Left forelimb (tissue), 1 donor: ENCODE measurements at regions not wholly inside any gene's neighbourhood (a gene's known extent, or its start where the extent isn't known, plus 50 kb on each side); places are given as distances from the start of the nearest gene placed in this dataset.

Source experiments
- DNase-seq: peaks from one replicate; pipeline ENCODE4 v3.0.0-alpha.2; 2018; ENCODE audit warnings: low spot score

DNA sequence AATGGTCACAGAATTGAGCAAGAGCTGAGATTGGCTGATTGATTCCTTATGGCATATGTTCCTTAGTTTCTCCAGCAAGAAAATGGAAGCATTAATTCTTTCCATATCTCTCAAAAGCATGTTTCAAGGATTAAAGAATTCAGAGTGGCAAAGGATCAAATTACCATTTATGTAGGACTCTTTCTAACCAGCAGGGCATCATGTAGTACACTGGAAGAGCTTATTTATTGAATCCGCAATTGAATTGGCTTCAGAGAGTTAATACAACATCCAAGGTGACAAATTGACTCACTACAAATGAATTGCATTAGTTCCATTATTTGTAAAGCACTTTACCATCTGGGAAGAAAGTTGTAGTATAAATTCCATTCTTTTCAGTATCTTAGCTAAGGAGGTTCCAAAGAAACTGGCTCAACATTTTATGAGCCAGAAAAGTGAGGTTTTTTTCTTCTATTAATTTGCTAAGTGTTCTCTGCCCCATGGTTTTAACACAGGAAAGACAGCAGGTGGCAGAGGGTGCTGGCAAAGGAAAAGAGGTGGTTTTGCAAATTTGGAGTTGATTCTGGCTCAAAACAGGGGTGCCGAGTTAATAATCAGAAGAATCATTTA is 409.9 kb downstream of the MTX2 start:
- no peak for DNase-seq

DNA sequence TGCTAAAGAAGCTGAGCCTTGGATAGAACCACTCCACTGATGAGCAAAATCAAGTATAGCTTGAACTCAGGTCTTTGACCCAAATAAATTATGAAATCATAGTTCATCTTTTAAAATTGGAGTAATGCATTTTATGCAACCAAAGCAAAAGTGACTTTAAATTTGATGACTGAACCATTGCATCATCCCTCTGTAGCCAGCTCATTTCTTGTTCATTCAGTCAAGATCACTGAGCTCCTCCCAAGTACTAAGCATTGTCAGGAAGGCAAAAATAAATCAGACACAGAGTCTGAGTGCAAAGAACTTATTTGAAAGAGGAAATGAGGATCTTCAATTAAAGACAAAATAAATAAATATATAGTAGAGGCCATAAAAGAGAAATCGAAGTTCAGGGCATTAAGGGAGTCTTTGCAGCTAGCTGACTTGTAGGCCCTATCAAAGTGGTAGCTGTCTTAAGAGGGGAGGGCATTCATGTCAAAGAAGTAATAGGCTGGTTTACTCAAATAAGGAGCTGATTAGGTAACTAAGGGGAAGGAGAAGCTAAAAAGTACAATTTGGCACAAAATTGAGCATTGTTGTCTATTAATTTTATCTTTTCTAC is 411.8 kb downstream of the MTX2 start:
- DNase-seq, result no peak

DNA sequence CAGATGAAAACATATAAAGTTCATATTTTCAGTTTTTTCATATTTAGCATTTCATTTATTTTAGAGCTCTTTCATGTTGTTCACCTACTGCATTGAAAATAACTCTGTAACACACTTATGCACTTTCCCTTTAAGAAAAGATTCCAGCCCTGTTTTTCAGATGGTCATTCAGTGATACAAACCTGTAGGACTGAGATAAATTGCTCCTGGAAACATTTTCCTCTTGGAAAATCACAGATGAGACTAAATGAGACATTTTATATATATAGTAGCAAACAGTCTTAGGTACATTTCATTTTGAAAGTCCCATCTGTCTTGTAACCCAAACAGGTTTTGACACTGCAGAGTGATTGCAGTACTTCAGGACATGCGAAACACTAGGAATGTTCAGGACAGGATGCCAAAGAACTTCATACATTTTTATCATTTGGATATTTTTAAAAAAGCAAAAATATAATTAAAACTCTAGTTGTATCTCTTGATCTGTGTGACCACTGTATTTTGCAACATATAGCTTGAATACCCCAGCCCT is 412.4 kb downstream of the MTX2 start:
- no peak for DNase-seq

DNA sequence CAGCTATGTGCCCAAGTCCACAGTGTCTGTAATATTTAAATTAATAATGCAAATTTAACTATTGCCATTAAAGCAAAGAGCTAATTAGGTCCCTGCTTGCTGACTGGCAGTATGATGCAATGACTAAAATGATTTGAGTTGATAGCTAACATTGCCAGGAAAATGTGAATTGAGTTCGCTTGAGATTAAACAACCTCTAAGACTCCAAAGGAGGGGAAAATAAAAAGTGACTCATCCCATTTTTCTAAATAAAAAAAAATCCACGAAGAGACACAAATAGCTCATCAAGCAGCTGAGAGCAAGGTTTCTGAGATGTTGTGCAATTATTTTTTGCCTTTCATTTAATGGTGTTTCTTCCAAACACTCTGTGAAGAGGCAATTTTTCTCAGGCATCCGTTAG is 413.0 kb downstream of the MTX2 start:
- DNase-seq, result no peak

DNA sequence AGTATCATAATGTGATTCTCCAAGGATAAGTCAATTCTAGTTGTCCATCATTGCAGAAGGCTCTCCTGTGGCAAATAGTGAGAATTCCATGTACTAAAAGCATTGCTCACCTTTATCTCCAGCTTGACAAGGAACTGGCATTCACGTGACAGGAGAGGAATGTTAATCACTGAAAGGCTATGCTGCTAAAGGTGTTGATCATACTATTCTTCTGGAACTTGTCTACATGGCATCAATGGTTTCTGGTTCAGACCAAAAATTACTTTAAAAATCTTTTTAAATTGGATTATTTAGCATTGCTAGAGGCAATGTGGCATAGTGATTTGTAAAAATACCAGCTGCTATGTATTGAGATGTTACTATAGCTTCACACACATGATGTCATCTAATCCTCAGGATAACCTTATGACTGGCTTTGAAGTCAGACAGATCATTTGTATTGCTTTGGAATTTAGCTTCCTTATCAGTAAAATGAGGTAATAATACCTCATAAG is 414.4 kb downstream of the MTX2 start:
- no peak for DNase-seq

DNA sequence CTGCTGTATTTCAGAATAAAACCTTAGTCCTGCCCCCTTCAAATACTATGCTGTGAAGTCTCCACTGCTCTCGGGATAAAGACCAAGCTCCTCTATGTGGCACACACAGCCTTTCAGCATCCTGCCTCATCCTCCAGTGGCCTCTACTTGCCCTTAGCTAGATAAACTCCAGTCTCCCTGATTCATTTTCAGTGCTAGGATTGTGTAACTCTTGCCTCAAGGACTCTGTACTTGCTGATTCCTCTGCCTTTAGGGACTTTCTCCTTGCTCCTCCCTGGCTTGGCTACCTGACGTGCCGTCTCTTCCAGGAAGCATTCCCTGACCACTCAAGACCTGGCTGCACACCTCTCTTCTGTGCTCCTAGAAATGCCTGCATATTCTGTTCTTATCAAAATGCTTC is 416.7 kb downstream of the MTX2 start:
- no peak for DNase-seq

DNA sequence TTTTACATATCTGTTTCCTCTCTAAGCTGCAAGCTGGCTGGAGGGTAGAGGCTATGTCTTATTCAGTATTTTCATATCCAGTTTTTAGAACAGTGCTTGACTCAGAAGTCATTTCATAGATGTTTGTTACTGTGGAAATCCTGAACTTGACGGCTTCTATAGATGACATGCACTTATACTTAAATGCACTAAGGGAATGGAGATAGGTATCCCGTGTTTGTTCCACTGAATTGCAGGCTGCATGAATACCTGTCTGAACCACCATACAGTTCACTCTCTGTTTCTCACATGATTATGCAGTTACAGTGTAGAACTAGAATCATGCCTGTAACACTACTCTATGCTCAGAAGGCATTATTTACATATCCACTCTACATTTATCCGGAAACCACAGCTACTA is 417.1 kb downstream of the MTX2 start:
- DNase-seq, result no peak

DNA sequence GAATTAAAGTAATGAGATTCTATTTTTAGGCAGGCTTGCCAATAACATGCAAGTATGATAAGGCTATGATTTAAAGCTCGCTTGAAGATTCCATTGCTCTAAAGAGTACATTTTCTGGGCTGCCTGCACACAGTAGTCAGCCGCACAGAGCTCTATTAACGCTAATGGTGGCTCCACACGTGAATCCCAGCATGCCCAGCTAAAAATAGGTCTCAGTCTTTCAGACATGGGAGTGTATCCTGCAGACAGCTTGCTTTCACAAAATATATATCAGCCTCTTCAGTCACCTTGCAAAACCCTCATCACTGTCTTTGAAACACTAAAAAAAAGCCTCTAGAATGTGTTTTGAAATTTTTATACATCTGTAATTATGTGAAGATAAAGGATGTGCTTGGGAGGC is 418.1 kb downstream of the MTX2 start:
- no peak for DNase-seq

GRCh38 chr2:176687944-176688343 is 418.7 kb downstream of the MTX2 start:
- DNase-seq, result no peak

DNA sequence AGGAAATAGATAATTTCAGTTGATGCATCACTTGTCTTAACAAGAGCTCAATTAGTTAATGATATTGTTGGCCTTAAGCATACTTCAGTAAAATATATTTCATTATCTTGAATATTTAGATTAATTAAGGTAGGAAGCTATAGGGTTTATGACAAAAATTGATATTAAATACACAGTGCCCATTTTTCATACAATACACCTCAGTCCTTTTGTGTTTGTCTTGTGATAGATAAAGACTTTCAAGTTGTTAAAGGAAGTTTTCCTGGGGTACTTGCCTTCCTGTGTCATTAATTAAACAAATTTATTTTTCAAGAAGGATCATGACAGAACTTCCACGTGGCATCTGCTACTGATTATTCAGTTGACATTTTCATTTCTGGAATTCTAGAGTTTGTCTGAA is 420.5 kb downstream of the MTX2 start:
- no peak for DNase-seq

GRCh38 chr2:176691471-176691870 is 422.2 kb downstream of the MTX2 start:
- DNase-seq, result no peak

DNA sequence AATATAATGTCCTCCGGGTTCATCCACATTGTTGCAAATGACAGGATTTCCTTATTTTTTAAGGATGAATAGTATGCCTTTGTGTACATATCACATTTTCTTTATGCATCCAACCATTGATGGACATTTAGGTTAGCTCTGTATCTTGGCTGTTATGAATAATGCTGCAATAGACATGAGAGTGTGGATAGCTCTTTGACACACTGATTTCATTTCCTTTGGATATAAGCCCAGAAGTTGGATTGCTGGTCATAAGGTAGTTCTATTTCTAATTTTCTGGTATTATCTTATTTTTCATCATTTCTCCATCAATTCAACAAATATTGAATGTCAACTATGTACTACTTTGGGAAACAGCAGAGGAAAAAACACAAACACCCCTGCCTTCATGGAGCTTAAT is 423.3 kb downstream of the MTX2 start:
- DNase-seq, result no peak

GRCh38 chr2:176699098-176699497 is 429.9 kb downstream of the MTX2 start:
- no peak for DNase-seq

- no peak for DNase-seq
Observed at GRCh38 chr2:176699644-176700043, 430.4 kb downstream of the MTX2 start.

DNA sequence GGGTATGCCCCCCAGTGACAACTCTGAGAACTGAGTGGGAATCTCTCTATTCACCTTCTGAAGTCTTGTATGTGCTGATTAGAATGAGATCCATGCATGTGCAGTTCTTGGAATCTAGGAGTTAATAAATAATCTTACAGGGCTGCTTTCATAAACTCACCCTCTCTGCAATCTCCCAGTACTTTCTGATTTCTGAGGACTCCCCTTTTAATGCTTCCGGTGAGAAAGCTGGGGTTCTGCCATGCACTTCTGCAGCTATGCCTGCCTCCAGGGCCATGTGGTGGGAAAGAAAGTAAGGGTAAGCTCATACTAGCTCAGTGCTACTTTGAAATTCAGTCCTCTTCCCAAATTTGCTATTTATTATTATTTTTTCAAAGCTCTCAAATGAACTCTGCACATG is 432.9 kb downstream of the MTX2 start:
- no peak for DNase-seq

DNA sequence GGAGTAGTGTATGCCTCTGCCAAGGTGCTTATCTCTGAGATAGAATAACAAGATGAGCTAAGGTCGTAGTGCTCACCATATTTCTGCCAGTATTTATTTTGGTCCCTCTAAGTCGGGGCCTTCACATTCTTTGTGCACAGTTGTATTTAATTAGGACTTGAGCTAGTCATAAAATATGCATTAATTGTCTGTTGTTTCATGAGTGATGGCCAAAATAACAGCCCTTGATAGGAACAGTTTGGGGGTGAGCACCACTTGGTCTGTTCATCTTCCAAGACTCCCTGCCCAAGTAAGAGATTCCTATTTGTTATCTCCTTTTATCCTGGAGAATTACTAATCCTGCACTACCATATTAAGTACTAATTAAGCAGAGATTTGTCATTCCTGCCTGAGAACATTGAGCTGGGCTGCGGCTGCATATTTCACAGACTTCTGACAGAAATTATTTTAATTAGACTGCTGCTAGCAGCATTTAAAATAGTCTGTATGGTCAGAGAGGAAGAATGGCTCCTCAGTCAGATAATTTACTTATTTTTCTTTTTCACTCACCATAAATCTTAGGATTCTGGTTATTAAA is 435.1 kb downstream of the MTX2 start:
- no peak for DNase-seq

DNA sequence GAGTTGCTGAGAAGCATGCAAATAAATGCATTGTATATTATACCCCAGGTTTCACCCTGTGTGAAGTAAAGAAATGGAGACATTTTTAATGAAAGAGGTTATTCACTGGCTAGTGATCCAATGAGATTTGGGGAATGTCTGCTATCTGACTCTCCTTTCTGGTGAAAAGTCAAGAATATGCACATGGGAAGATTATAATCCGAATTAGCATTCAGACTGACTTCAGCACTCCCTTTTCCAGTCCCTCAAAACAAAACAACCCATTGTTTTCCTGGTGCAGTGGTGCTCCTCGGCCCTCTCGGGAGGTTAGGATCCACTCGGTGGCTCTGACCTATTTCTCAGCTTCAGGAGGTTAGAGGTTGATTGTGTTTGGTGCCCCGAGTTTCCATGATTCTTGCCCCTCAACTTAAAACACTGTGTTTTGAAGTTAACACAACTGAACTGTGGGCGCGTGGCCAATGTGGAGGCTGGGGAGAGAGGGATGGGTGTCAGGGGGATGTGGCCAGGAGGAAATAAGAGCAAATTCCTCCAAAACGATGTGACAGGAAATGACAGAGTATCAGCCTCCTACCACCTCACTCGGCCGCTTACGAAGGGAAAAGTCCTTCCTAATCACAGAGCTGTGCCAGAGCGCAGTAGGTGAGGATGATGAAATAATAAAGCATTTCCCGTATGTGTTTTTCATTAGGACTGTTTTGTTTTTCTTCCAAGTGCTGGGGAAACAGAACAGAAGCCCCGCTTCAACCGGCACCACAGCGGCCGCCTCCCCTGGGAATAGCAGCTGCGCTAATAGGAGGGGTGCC is 440.1 kb downstream of the MTX2 start:
- no peak for DNase-seq

DNA sequence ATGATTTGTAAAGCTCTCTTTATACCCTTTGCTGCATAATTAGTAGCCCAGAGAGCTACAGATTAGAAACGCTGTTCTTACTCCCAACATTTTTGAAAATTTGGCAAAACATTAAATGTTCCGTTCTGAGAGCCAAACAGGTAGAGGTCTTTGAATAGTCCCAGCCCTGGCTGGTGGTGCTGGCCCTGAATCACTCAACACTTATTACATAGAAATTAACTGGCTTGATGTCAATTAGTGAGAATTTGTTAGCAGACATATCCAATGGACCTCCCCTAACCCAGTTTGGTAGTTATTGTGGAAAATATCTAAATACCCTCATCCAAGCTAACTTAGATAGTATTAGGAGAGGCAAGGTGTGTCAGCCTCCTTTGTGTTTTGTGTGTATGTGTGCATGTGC is 440.7 kb downstream of the MTX2 start:
- no peak for DNase-seq

GRCh38 chr2:176710657-176711186 is 441.5 kb downstream of the MTX2 start:
- DNase-seq, result no peak

- no peak for DNase-seq
Observed at GRCh38 chr2:176725873-176726645, 456.8 kb downstream of the MTX2 start.

GRCh38 chr2:176727696-176728095 is 458.5 kb downstream of the MTX2 start:
- DNase-seq, result no peak
